Caco-2 (cell line): ENCODE measurements at regions not wholly inside any gene's neighbourhood (a gene's known extent, or its start where the extent isn't known, plus 50 kb on each side); places are given as distances from the start of the nearest gene placed in this dataset.

Experiments used
- BruUV-seq: library from RNA; stranded (reverse); fragments of 400-500 nt; replicated peaks from 2 replicates; lab custom pipeline; 2021; lab: Mats Ljungman, UMichigan
- CTCF ChIA-PET: fragments of 300-600 bp; sonication (Branson Sonifier 250); formaldehyde crosslinking; loops from one replicate; lab custom pipeline; 2022; ENCODE audit warnings: antibody characterized with exemption; lab: Charles Lee
- POLR2A ChIA-PET: fragments of 300-600 bp; sonication (Branson Sonifier 250); formaldehyde crosslinking; loops from one replicate; lab custom pipeline; 2022; ENCODE audit warnings: antibody characterized with exemption; lab: Charles Lee
- DNase-seq, 2 experiments: peaks; one replicate each; pipeline versions ENCODE4 v3.0.0 to v3.0.0-alpha.2; 2020 to 2022
- H3K27me3 ChIP-seq: replicated peaks from 2 replicates; pipeline ENCODE4 v1.6.0; 2011; ENCODE audit warnings: low read length; ENCODE audit not compliant: control insufficient read depth, insufficient read depth
- H3K36me3 ChIP-seq: 2 replicates; pipeline ENCODE4 v1.5.1; 2011; ENCODE audit warnings: low read length; ENCODE audit not compliant: control insufficient read depth, insufficient read depth
- H3K4me1 ChIP-seq: fragments of 250-450 bp; sonication (Bioruptor Pico); 2 replicates; pipeline ENCODE4 v1.5.1; 2020; ENCODE audit warnings: mild to moderate bottlenecking
- H3K4me3 ChIP-seq: 2 replicates; pipeline ENCODE4 v1.5.1; 2011; ENCODE audit warnings: low read depth, mild to moderate bottlenecking, control low read depth, low read length
- H3K9me3 ChIP-seq: fragments of 250-450 bp; sonication (Bioruptor Pico); 2 replicates; pipeline ENCODE4 v1.5.1; 2020; ENCODE audit warnings: mild to moderate bottlenecking, moderate library complexity
- H3K27ac Mint-ChIP-seq: one replicate; pipeline ENCODE4 v1.8.0; 2022; ENCODE audit warnings: mixed read lengths; ENCODE audit not compliant: unreplicated experiment
- H3K27me3 Mint-ChIP-seq: one replicate; pipeline ENCODE4 v1.8.0; 2022; ENCODE audit warnings: mixed read lengths; ENCODE audit not compliant: insufficient read depth, unreplicated experiment
- H3K36me3 Mint-ChIP-seq: one replicate; pipeline ENCODE4 v1.8.0; 2022; ENCODE audit warnings: mild to moderate bottlenecking, mixed read lengths; ENCODE audit not compliant: insufficient read depth, unreplicated experiment
- H3K4me1 Mint-ChIP-seq: one replicate; pipeline ENCODE4 v1.8.0; 2022; ENCODE audit warnings: low read depth, mixed read lengths; ENCODE audit not compliant: unreplicated experiment
- H3K4me3 Mint-ChIP-seq: one replicate; pipeline ENCODE4 v1.8.0; 2022; ENCODE audit warnings: mild to moderate bottlenecking, moderate library complexity, mixed read lengths; ENCODE audit not compliant: unreplicated experiment
- H3K9me3 Mint-ChIP-seq: one replicate; pipeline ENCODE4 v1.8.0; 2022; ENCODE audit warnings: mixed read lengths; ENCODE audit not compliant: unreplicated experiment
- CTCF ChIP-seq, 2 experiments: fragments of 200-600 bp in 1 of 2; IDR thresholded peaks; 1 replicate in 1 of 2; 2 replicates in 1 of 2; pipeline versions ENCODE4 v1.5.1 to v1.8.0; 2011 to 2022; ENCODE audit warnings: antibody characterized with exemption in 1 of 2, control low read depth in 1 of 2, inconsistent platforms in 1 of 2, low read depth in 1 of 2, low read length in 1 of 2, mild to moderate bottlenecking in 1 of 2, moderate library complexity in 1 of 2; ENCODE audit not compliant: insufficient read depth in 1 of 2, severe bottlenecking in 1 of 2, unreplicated experiment in 1 of 2
- intact Hi-C: fragments of 100-400 bp; cut with micrococcal nuclease; formaldehyde crosslinking; loops from one replicate; pipeline ENCODE4 v1.10.0; 2022; ENCODE audit not compliant: unreplicated experiment

GRCh38 chr6:153537422-153537821, 406.3 kb upstream of the RGS17 start:
- BruUV-seq: no TSS peak
- H3K9me3 ChIP-seq: no peaks in the 10 kb centered on the region
- Mint-ChIP-seq H3K4me3 (no peak overlapping the region), H3K36me3 (no peaks in the 10 kb centered on the region), H3K27me3 (no peaks in the 10 kb centered on the region), H3K27ac (no peak overlapping the region), H3K9me3 (no peaks in the 10 kb centered on the region), H3K4me1 (no peaks in the 10 kb centered on the region)
- no peaks in the 10 kb centered on the region for H3K36me3 ChIP-seq
- DNase-seq: no peak
- ChIA-PET POLR2A (no interaction called here), CTCF (no interaction called here)
- no peaks in the 10 kb centered on the region for H3K27me3 ChIP-seq
- intact Hi-C loops: no loop called here
- no peak for TF ChIP-seq CTCF (IDR thresholded peaks at IDR 0.05; ENCODE audit: insufficient read depth in 1 of 2, low read depth in 1 of 2, low read length in 1 of 2, severe bottlenecking in 1 of 2, unreplicated experiment in 1 of 2)
- H3K4me1 ChIP-seq: no peaks in the 10 kb centered on the region
- H3K4me3 ChIP-seq: no peak overlapping the region

GRCh38 chr6:153526479-153526878, 395.4 kb upstream of the RGS17 start:
- no peaks in the 10 kb centered on the region for H3K9me3 Mint-ChIP-seq
- no peaks in the 10 kb centered on the region for H3K9me3 ChIP-seq
- no peak overlapping the region for H3K4me3 Mint-ChIP-seq
- no peaks in the 10 kb centered on the region for H3K4me1 Mint-ChIP-seq
- no peaks in the 10 kb centered on the region for H3K27me3 ChIP-seq
- peaks cover 8% of the 10 kb centered on the region for H3K27me3 Mint-ChIP-seq
- no peak for TF ChIP-seq CTCF (IDR thresholded peaks at IDR 0.05; ENCODE audit: insufficient read depth in 1 of 2, low read depth in 1 of 2, low read length in 1 of 2, severe bottlenecking in 1 of 2, unreplicated experiment in 1 of 2)
- intact Hi-C loops: no loop called here
- BruUV-seq: no TSS peak
- no peak overlapping the region for H3K4me3 ChIP-seq
- CTCF ChIA-PET: no interaction called here
- no peak overlapping the region for H3K27ac Mint-ChIP-seq
- no peaks in the 10 kb centered on the region for H3K4me1 ChIP-seq
- no peak for DNase-seq
- POLR2A ChIA-PET: no interaction called here
- no peaks in the 10 kb centered on the region for H3K36me3 Mint-ChIP-seq
- no peaks in the 10 kb centered on the region for H3K36me3 ChIP-seq

- Histone ChIP-seq H3K4me3 (no peak overlapping the region), H3K4me1 (no peaks in the 10 kb centered on the region), H3K36me3 (no peaks in the 10 kb centered on the region), H3K9me3 (no peaks in the 10 kb centered on the region), H3K27me3 (no peaks in the 10 kb centered on the region)
- no peak for TF ChIP-seq CTCF (IDR thresholded peaks at IDR 0.05; ENCODE audit: insufficient read depth in 1 of 2, low read depth in 1 of 2, low read length in 1 of 2, severe bottlenecking in 1 of 2, unreplicated experiment in 1 of 2)
- POLR2A ChIA-PET: no interaction called here
- CTCF ChIA-PET: no interaction called here
- no peak overlapping the region for H3K27ac Mint-ChIP-seq
- H3K27me3 Mint-ChIP-seq: peaks cover 8% of the 10 kb centered on the region
- no peak overlapping the region for H3K4me3 Mint-ChIP-seq
- H3K36me3 Mint-ChIP-seq: no peaks in the 10 kb centered on the region
- no peaks in the 10 kb centered on the region for H3K4me1 Mint-ChIP-seq
- BruUV-seq: no TSS peak
- intact Hi-C loops: no loop called here
- H3K9me3 Mint-ChIP-seq: no peaks in the 10 kb centered on the region
- no peak for DNase-seq
Observed at GRCh38 chr6:153525998-153526397, 394.9 kb upstream of the RGS17 start.
